ENCODE measurements at regions not wholly inside any gene's neighbourhood (a gene's known extent, or its start where the extent isn't known, plus 50 kb on each side); places are given as distances from the start of the nearest gene placed in this dataset.

DNA sequence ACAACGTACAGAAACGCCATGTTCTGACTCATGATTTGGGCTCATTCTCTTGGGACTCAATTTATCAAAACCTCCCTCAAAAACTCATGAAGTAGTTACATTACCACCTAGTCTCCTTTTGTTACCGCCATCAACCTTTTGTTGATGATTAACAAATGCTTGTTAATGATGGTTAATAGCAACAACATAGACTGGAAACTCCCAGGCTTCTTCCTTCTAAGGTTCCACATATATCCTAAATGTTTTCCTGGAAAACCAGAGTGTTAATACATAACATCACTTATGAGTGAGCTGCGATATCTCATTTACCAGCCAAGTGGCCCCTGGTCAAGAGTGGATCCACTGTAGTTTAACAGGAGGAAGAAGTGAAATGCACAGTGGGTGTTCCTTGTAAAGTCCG, 176.3 kb downstream of the ERMARD start:
- Mint-ChIP-seq H3K4me3 (no peak overlapping the region), H3K27ac (no peak overlapping the region), H3K27me3 (ENCODE audit: insufficient read depth, low read depth, poor library complexity) (peaks cover 2% of the 10 kb centered on the region), H3K4me1 (peaks cover 10% of the 10 kb centered on the region), H3K36me3 (ENCODE audit: low read depth) (no peaks in the 10 kb centered on the region; the same call in 2 of the 3 replicates), H3K9me3 (no peaks in the 10 kb centered on the region; the same call in 1 of the 3 replicates)
- Histone ChIP-seq H3K27me3 (ENCODE audit: insufficient read depth) (no peaks in the 10 kb centered on the region), H3K27ac (ENCODE audit: low read depth) (no peak overlapping the region), H3K4me1 (ENCODE audit: insufficient read depth) (no peaks in the 10 kb centered on the region), H3K36me3 (ENCODE audit: insufficient read depth) (no peaks in the 10 kb centered on the region), H2AFZ (no peak overlapping the region), H3K79me2 (replicated peaks; ENCODE audit: insufficient read depth) (no peaks in the 10 kb centered on the region), H3K9me2 (ENCODE audit: insufficient read depth) (peaks cover 6% of the 10 kb centered on the region; the same call in 1 of the 2 replicates), H3F3A (replicated peaks; ENCODE audit: low read depth) (no peaks in the 10 kb centered on the region), H3K4me2 (no peak overlapping the region), H3K4me3 (no peak overlapping the region), H4K20me1 (replicated peaks; ENCODE audit: insufficient read depth) (no peaks in the 10 kb centered on the region)
- ATAC-seq (no peak), DNase-seq (ENCODE audit: low spot score) (no peak)
- no peak for TF ChIP-seq EZH2phosphoT487 (IDR thresholded peaks at IDR 0.05; ENCODE audit: unreplicated experiment)
- TF ChIP-seq ZNF114 (CRISPR knock-in tag; IDR thresholded peaks at IDR 0.05) = no peak
- TF ChIP-seq, protein P1, sequence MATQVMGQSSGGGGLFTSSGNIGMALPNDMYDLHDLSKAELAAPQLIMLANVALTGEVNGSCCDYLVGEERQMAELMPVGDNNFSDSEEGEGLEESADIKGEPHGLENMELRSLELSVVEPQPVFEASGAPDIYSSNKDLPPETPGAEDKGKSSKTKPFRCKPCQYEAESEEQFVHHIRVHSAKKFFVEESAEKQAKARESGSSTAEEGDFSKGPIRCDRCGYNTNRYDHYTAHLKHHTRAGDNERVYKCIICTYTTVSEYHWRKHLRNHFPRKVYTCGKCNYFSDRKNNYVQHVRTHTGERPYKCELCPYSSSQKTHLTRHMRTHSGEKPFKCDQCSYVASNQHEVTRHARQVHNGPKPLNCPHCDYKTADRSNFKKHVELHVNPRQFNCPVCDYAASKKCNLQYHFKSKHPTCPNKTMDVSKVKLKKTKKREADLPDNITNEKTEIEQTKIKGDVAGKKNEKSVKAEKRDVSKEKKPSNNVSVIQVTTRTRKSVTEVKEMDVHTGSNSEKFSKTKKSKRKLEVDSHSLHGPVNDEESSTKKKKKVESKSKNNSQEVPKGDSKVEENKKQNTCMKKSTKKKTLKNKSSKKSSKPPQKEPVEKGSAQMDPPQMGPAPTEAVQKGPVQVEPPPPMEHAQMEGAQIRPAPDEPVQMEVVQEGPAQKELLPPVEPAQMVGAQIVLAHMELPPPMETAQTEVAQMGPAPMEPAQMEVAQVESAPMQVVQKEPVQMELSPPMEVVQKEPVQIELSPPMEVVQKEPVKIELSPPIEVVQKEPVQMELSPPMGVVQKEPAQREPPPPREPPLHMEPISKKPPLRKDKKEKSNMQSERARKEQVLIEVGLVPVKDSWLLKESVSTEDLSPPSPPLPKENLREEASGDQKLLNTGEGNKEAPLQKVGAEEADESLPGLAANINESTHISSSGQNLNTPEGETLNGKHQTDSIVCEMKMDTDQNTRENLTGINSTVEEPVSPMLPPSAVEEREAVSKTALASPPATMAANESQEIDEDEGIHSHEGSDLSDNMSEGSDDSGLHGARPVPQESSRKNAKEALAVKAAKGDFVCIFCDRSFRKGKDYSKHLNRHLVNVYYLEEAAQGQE (IDR thresholded peaks at IDR 0.05; ENCODE audit: unreplicated experiment) = no peak
- TF ChIP-seq POLR2AphosphoS5 (IDR thresholded peaks at IDR 0.05; ENCODE audit: low read depth) = no peak
- TF ChIP-seq CREB1 (CRISPR knock-in tag; IDR thresholded peaks at IDR 0.05; ENCODE audit: low read depth) = no peak
- no peak for TF ChIP-seq EZH2 (IDR thresholded peaks at IDR 0.05; ENCODE audit: low read depth, unreplicated experiment)
- TF ChIP-seq NANOG (IDR thresholded peaks at IDR 0.05; ENCODE audit: borderline replicate concordance) = no peak
- TF ChIP-seq, protein P2, sequence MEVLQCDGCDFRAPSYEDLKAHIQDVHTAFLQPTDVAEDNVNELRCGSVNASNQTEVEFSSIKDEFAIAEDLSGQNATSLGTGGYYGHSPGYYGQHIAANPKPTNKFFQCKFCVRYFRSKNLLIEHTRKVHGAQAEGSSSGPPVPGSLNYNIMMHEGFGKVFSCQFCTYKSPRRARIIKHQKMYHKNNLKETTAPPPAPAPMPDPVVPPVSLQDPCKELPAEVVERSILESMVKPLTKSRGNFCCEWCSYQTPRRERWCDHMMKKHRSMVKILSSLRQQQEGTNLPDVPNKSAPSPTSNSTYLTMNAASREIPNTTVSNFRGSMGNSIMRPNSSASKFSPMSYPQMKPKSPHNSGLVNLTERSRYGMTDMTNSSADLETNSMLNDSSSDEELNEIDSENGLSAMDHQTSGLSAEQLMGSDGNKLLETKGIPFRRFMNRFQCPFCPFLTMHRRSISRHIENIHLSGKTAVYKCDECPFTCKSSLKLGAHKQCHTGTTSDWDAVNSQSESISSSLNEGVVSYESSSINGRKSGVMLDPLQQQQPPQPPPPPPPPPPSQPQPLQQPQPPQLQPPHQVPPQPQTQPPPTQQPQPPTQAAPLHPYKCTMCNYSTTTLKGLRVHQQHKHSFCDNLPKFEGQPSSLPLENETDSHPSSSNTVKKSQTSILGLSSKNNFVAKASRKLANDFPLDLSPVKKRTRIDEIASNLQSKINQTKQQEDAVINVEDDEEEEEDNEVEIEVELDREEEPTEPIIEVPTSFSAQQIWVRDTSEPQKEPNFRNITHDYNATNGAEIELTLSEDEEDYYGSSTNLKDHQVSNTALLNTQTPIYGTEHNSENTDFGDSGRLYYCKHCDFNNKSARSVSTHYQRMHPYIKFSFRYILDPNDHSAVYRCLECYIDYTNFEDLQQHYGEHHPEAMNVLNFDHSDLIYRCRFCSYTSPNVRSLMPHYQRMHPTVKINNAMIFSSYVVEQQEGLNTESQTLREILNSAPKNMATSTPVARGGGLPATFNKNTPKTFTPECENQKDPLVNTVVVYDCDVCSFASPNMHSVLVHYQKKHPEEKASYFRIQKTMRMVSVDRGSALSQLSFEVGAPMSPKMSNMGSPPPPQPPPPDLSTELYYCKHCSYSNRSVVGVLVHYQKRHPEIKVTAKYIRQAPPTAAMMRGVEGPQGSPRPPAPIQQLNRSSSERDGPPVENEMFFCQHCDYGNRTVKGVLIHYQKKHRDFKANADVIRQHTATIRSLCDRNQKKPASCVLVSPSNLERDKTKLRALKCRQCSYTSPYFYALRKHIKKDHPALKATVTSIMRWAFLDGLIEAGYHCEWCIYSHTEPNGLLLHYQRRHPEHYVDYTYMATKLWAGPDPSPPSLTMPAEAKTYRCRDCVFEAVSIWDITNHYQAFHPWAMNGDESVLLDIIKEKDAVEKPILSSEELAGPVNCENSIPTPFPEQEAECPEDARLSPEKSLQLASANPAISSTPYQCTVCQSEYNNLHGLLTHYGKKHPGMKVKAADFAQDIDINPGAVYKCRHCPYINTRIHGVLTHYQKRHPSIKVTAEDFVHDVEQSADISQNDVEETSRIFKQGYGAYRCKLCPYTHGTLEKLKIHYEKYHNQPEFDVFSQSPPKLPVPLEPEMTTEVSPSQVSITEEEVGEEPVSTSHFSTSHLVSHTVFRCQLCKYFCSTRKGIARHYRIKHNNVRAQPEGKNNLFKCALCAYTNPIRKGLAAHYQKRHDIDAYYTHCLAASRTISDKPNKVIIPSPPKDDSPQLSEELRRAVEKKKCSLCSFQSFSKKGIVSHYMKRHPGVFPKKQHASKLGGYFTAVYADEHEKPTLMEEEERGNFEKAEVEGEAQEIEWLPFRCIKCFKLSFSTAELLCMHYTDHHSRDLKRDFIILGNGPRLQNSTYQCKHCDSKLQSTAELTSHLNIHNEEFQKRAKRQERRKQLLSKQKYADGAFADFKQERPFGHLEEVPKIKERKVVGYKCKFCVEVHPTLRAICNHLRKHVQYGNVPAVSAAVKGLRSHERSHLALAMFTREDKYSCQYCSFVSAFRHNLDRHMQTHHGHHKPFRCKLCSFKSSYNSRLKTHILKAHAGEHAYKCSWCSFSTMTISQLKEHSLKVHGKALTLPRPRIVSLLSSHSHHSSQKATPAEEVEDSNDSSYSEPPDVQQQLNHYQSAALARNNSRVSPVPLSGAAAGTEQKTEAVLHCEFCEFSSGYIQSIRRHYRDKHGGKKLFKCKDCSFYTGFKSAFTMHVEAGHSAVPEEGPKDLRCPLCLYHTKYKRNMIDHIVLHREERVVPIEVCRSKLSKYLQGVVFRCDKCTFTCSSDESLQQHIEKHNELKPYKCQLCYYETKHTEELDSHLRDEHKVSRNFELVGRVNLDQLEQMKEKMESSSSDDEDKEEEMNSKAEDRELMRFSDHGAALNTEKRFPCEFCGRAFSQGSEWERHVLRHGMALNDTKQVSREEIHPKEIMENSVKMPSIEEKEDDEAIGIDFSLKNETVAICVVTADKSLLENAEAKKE (CRISPR knock-in tag; IDR thresholded peaks at IDR 0.05) = no peak
- no peak for TF ChIP-seq JUNB (IDR thresholded peaks at IDR 0.05; ENCODE audit: unreplicated experiment)
- TF ChIP-seq ZNF331 (CRISPR knock-in tag; IDR thresholded peaks at IDR 0.05; ENCODE audit: low read depth) = no peak
- TF ChIP-seq STAT1 (IDR thresholded peaks at IDR 0.05; ENCODE audit: unreplicated experiment) = no peak
- TF ChIP-seq, protein P3, sequence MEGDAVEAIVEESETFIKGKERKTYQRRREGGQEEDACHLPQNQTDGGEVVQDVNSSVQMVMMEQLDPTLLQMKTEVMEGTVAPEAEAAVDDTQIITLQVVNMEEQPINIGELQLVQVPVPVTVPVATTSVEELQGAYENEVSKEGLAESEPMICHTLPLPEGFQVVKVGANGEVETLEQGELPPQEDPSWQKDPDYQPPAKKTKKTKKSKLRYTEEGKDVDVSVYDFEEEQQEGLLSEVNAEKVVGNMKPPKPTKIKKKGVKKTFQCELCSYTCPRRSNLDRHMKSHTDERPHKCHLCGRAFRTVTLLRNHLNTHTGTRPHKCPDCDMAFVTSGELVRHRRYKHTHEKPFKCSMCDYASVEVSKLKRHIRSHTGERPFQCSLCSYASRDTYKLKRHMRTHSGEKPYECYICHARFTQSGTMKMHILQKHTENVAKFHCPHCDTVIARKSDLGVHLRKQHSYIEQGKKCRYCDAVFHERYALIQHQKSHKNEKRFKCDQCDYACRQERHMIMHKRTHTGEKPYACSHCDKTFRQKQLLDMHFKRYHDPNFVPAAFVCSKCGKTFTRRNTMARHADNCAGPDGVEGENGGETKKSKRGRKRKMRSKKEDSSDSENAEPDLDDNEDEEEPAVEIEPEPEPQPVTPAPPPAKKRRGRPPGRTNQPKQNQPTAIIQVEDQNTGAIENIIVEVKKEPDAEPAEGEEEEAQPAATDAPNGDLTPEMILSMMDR (conservative IDR thresholded peaks at IDR 0.05; ENCODE audit: low read depth in 2 of 2) = no peak
- TF ChIP-seq, protein P4, sequence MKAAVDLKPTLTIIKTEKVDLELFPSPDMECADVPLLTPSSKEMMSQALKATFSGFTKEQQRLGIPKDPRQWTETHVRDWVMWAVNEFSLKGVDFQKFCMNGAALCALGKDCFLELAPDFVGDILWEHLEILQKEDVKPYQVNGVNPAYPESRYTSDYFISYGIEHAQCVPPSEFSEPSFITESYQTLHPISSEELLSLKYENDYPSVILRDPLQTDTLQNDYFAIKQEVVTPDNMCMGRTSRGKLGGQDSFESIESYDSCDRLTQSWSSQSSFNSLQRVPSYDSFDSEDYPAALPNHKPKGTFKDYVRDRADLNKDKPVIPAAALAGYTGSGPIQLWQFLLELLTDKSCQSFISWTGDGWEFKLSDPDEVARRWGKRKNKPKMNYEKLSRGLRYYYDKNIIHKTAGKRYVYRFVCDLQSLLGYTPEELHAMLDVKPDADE (IDR thresholded peaks at IDR 0.05) = no peak

Measured in GM23338 (cell line).